ENCODE measurements at regions not wholly inside any gene's neighbourhood (a gene's known extent, or its start where the extent isn't known, plus 50 kb on each side); places are given as distances from the start of the nearest gene placed in this dataset.

DNA sequence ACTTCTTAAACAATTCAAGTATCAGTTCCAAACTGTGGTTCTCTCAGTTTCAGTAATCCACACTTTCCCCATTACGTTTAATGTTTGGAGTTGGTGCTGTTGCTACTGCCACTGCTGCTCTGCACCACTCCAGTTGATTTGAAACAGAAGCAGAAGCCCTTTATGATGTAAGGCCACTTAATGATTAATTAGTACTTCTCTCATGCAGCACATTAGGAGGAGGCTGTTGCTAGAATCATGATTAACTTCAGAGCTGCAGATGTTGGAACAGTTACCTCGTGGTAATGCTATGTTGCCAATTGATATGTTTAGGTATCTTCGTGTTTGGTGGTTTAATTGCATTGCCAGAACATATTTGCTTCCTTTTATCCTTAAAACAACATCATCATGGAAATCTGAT lies 986.2 kb upstream of the CITED2 start:
- ATAC-seq (ENCODE audit: low read depth) = no peak
- Mint-ChIP-seq H3K9me3 (peaks cover 3% of the 10 kb centered on the region), H3K36me3 (ENCODE audit: low read depth) (no peaks in the 10 kb centered on the region), H3K27ac (no peak overlapping the region), H3K4me3 (no peak overlapping the region), H3K27me3 (no peaks in the 10 kb centered on the region), H3K4me1 (no peaks in the 10 kb centered on the region)
- intact Hi-C loops (cut with micrococcal nuclease) = no loop called here
- CTCF ChIA-PET = interaction anchor here (1.0 kb wide), 1 partner anchor 991 kb away, joined by 3 read pairs; no protein-coding TSS in a partner anchor
- no peak for DNase-seq
- TF ChIP-seq, protein P1, sequence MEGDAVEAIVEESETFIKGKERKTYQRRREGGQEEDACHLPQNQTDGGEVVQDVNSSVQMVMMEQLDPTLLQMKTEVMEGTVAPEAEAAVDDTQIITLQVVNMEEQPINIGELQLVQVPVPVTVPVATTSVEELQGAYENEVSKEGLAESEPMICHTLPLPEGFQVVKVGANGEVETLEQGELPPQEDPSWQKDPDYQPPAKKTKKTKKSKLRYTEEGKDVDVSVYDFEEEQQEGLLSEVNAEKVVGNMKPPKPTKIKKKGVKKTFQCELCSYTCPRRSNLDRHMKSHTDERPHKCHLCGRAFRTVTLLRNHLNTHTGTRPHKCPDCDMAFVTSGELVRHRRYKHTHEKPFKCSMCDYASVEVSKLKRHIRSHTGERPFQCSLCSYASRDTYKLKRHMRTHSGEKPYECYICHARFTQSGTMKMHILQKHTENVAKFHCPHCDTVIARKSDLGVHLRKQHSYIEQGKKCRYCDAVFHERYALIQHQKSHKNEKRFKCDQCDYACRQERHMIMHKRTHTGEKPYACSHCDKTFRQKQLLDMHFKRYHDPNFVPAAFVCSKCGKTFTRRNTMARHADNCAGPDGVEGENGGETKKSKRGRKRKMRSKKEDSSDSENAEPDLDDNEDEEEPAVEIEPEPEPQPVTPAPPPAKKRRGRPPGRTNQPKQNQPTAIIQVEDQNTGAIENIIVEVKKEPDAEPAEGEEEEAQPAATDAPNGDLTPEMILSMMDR (IDR thresholded peaks at IDR 0.05) = no peak
- POLR2A ChIA-PET = no interaction called here

DNA sequence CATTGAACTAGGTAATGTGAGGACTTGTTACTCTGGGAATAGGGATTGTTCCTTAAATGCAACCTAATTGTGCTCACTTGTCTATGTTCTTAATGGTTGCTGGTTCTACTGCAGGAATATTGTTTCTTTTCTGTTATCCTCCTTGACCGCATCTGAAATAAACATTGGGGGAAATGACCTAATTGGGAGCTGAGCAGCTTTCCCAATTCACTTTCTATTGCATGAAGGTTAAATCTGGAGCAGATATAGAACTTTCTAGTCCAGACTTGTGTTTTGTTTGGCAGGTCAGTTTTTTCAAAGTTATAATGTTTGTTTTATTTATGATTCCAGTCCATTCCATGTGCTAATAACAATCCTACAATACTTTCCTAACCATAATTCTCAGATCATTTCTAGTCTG lies 981.0 kb upstream of the CITED2 start:
- no peak overlapping the region for H3K27ac Mint-ChIP-seq
- H3K36me3 Mint-ChIP-seq (ENCODE audit: low read depth) = no peaks in the 10 kb centered on the region
- no peak overlapping the region for H3K4me3 Mint-ChIP-seq
- ATAC-seq (ENCODE audit: low read depth) (no peak), DNase-seq (no peak)
- no peaks in the 10 kb centered on the region for H3K4me1 Mint-ChIP-seq
- H3K27me3 Mint-ChIP-seq = no peaks in the 10 kb centered on the region
- no peaks in the 10 kb centered on the region for H3K9me3 Mint-ChIP-seq
- POLR2A ChIA-PET = no interaction called here
- TF ChIP-seq, protein P1 (IDR thresholded peaks at IDR 0.05) = no peak
- CTCF ChIA-PET = no interaction called here
- intact Hi-C loops (cut with micrococcal nuclease) = no loop called here

DNA sequence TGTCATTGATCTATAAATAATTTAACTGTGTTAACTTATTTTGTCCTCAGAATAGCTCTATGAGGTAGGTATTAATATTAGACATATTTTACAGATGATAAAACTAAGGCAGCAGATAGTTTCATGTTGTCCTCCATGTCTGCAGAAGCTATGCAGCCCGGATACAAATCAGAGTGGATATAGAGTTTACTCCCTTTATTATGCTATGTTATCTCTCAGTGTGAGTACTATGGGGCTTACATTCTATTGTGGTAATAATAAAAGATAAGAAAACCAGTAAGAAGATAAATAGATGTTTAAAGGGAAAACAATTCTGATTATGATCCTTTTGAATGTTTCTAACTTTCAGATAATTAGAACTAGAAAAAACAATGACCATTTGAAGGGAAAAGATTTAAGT lies 979.8 kb upstream of the CITED2 start:
- DNase-seq (no peak), ATAC-seq (ENCODE audit: low read depth) (no peak)
- TF ChIP-seq, protein P1 (IDR thresholded peaks at IDR 0.05) = no peak
- CTCF ChIA-PET = no interaction called here
- no peaks in the 10 kb centered on the region for H3K9me3 Mint-ChIP-seq
- no peaks in the 10 kb centered on the region for H3K27me3 Mint-ChIP-seq
- H3K27ac Mint-ChIP-seq = no peak overlapping the region
- intact Hi-C loops (cut with micrococcal nuclease) = no loop called here
- H3K4me1 Mint-ChIP-seq = no peaks in the 10 kb centered on the region
- no peak overlapping the region for H3K4me3 Mint-ChIP-seq
- POLR2A ChIA-PET = no interaction called here
- no peaks in the 10 kb centered on the region for H3K36me3 Mint-ChIP-seq (ENCODE audit: low read depth)

DNA sequence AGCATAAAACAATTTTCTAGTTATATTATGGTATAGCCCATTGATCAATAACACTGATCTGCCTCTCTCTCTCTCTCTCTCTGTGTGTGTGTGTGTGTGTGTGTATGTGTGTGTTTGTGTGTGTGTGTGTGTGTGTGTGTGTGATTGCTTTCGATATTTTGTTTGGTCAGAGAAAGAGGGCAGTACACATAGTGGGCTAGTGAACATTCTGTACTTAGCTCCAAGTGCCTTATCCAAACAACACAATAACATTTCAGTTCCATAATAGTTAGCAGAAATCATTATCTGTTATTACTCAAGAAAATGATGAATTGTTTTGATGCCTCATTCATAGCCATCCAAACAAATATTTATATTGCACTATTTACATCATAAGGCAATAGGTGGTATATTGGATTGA lies 979.1 kb upstream of the CITED2 start:
- no peak overlapping the region for H3K27ac Mint-ChIP-seq
- H3K4me3 Mint-ChIP-seq = no peak overlapping the region
- intact Hi-C loops (cut with micrococcal nuclease) = no loop called here
- no peak for ATAC-seq (ENCODE audit: low read depth)
- no peaks in the 10 kb centered on the region for H3K9me3 Mint-ChIP-seq
- DNase-seq = no peak
- ChIA-PET POLR2A (no interaction called here), CTCF (no interaction called here)
- TF ChIP-seq, protein P1 (IDR thresholded peaks at IDR 0.05) = no peak
- H3K27me3 Mint-ChIP-seq = no peaks in the 10 kb centered on the region
- no peaks in the 10 kb centered on the region for H3K36me3 Mint-ChIP-seq (ENCODE audit: low read depth)
- H3K4me1 Mint-ChIP-seq = no peaks in the 10 kb centered on the region

DNA sequence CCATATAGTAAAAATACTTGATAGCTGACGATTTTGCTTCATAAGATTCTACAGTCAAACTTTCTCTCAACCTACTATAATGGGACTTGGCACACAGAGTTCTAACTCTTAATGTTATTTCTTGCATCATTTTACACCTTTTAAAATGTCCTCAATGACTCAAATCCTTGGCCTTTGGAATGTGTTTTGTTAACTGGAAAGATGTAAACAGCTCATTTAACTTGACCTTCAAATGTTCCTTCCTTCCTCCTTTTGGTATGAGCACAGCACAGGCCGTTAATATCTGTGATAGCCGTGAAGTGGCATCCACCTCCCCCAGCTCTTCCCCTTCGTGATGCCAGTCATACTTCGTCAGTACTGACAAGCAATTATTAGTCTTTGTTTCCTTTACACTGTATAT lies 972.0 kb upstream of the CITED2 start:
- Mint-ChIP-seq H3K27ac (no peak overlapping the region), H3K36me3 (ENCODE audit: low read depth) (no peaks in the 10 kb centered on the region)

More for the DNA sequence above, 972.0 kb upstream of the CITED2 start:
- Mint-ChIP-seq H3K4me1 (no peaks in the 10 kb centered on the region), H3K9me3 (no peaks in the 10 kb centered on the region), H3K4me3 (no peak overlapping the region), H3K27me3 (no peaks in the 10 kb centered on the region)
- CTCF ChIA-PET = no interaction called here
- POLR2A ChIA-PET = no interaction called here
- ATAC-seq (ENCODE audit: low read depth) (no peak), DNase-seq (no peak)
- TF ChIP-seq, protein P1 (IDR thresholded peaks at IDR 0.05) = no peak
- intact Hi-C loops (cut with micrococcal nuclease) = no loop called here
